GM12878 (cell line): ENCODE measurements at regions not wholly inside any gene's neighbourhood (a gene's known extent, or its start where the extent isn't known, plus 50 kb on each side); places are given as distances from the start of the nearest gene placed in this dataset.

Experiments
- ATAC-seq: fragments of 200-7000 bp; cut with Tn5 transposase; 3 replicates; pipeline ENCODE4 v1.9.1; 2020; ENCODE audit warnings: mild to moderate bottlenecking, moderate library complexity
- BruUV-seq: library from RNA; stranded (reverse); fragments of 400-500 nt; replicated peaks from 2 replicates; lab custom pipeline; 2021; lab: Mats Ljungman, UMichigan
- CTCF ChIA-PET: fragments of 300-600 bp; sonication (Branson Sonifier 250); formaldehyde crosslinking; extraction: SDS; loops from one replicate; lab custom pipeline; 2021; ENCODE audit warnings: inconsistent platforms; lab: Yijun Ruan, JAX
- POLR2A ChIA-PET: fragments of 350-600 bp; formaldehyde crosslinking; extraction: SDS; loops from one replicate; lab custom pipeline; 2021; ENCODE audit warnings: inconsistent platforms; lab: Charles Lee
- RAD21 ChIA-PET: fragments of 300-600 bp; sonication (Branson Sonifier 250); formaldehyde crosslinking; loops from one replicate; lab custom pipeline; 2023; ENCODE audit warnings: antibody characterized with exemption; ENCODE audit not compliant: unreplicated experiment; lab: Charles Lee
- SMC1A ChIA-PET: fragments of 300-600 bp; sonication (Branson Sonifier 250); formaldehyde crosslinking; loops from one replicate; lab custom pipeline; 2023; ENCODE audit not compliant: unreplicated experiment, uncharacterized antibody; lab: Charles Lee
- DNase-seq: peaks from one replicate; pipeline ENCODE4 v3.0.0-alpha.2; 2011; ENCODE audit warnings: low read depth, low spot score
- FAIRE-seq: peaks from 3 replicates; lab custom pipeline; 2011; peaks lifted over from hg19 to GRCh38; lab: Jason Lieb, UNC
- H2AFZ ChIP-seq: 2 replicates; pipeline ENCODE4 v1.6.0; 2011; ENCODE audit warnings: low read depth, low read length, control low read depth; ENCODE audit not compliant: control insufficient read depth
- H3K27ac ChIP-seq: 2 replicates; pipeline ENCODE4 v1.5.1; 2011; ENCODE audit warnings: control low read depth; ENCODE audit not compliant: control insufficient read depth, insufficient read depth
- H3K27me3 ChIP-seq, 2 experiments: replicated peaks in 1 of 2; 2 replicates each; pipeline versions ENCODE4 v1.6.0 to v1.6.1; 2011; ENCODE audit warnings: low read length in 1 of 2; ENCODE audit not compliant: control insufficient read depth in 2 of 2, insufficient read depth in 2 of 2
- H3K36me3 ChIP-seq, 2 experiments: 2 replicates each; pipeline ENCODE4 v1.5.1; 2011; ENCODE audit warnings: low read length in 1 of 2; ENCODE audit not compliant: control insufficient read depth in 2 of 2, insufficient read depth in 2 of 2
- H3K4me1 ChIP-seq: 2 replicates; pipeline ENCODE4 v1.6.1; 2011; ENCODE audit warnings: mild to moderate bottlenecking, low read length, moderate library complexity, mixed read lengths; ENCODE audit not compliant: control insufficient read depth, insufficient read depth
- H3K4me2 ChIP-seq: 2 replicates; pipeline ENCODE4 v1.6.0; 2011; ENCODE audit warnings: control low read depth; ENCODE audit not compliant: control insufficient read depth, insufficient read depth
- H3K4me3 ChIP-seq: fragments of 200-600 bp; sonication (generic); 2 replicates; pipeline ENCODE4 v1.5.1; 2016
- H3K79me2 ChIP-seq: 2 replicates; pipeline ENCODE4 v1.6.0; 2011; ENCODE audit warnings: low read length; ENCODE audit not compliant: control insufficient read depth, insufficient read depth
- H3K9ac ChIP-seq: 2 replicates; pipeline ENCODE4 v1.8.0; 2011; ENCODE audit warnings: low read length, control low read depth, mixed read lengths; ENCODE audit not compliant: control insufficient read depth, insufficient read depth
- H3K9me3 ChIP-seq: replicated peaks from 3 replicates; pipeline ENCODE4 v1.5.1; 2011; ENCODE audit warnings: mild to moderate bottlenecking, low read length; ENCODE audit not compliant: control insufficient read depth, insufficient read depth
- H4K20me1 ChIP-seq: 2 replicates; pipeline ENCODE4 v1.6.0; 2011; ENCODE audit not compliant: control insufficient read depth, insufficient read depth
- BACH1 ChIP-seq: fragments of 450-650 bp; IDR thresholded peaks from 2 replicates; pipeline ENCODE4 v1.6.1; 2017; ENCODE audit warnings: mild to moderate bottlenecking, borderline replicate concordance
- CBFB ChIP-seq: IDR thresholded peaks from 2 replicates; pipeline ENCODE4 v1.6.1; 2016; ENCODE audit warnings: antibody characterized with exemption, low read depth
- CBX3 ChIP-seq: fragments of 200-600 bp; sonication (generic); IDR thresholded peaks from 2 replicates; pipeline ENCODE4 v1.6.1; 2016; ENCODE audit warnings: low read depth, borderline replicate concordance
- CHD4 ChIP-seq: fragments of 200-600 bp; sonication (generic); IDR thresholded peaks from 2 replicates; pipeline ENCODE4 v1.6.1; 2016; ENCODE audit warnings: mild to moderate bottlenecking
- MAX ChIP-seq: IDR thresholded peaks from 2 replicates; pipeline ENCODE4 v1.6.1; 2012; ENCODE audit warnings: low read depth, low read length, improper control_type of control experiment
- MLLT1 ChIP-seq: fragments of 450-650 bp; IDR thresholded peaks from 2 replicates; pipeline ENCODE4 v1.6.1; 2016; ENCODE audit warnings: mild to moderate bottlenecking
- SMAD5 ChIP-seq: IDR thresholded peaks from 2 replicates; pipeline ENCODE4 v1.6.1; 2016; ENCODE audit warnings: antibody characterized with exemption, low read depth
- SUPT20H ChIP-seq: IDR thresholded peaks from 2 replicates; pipeline ENCODE4 v1.6.1; 2011; ENCODE audit warnings: low read depth, mild to moderate bottlenecking, low read length, moderate library complexity, borderline replicate concordance; ENCODE audit not compliant: control insufficient read depth
- ZBTB11 ChIP-seq: fragments of 450-650 bp; formaldehyde crosslinking; IDR thresholded peaks from 2 replicates; pipeline ENCODE4 v1.5.0; 2022; ENCODE audit warnings: mild to moderate bottlenecking, missing genetic modification characterization
- ZNF274 ChIP-seq: IDR thresholded peaks from one replicate; pipeline ENCODE4 v1.8.0; 2011; ENCODE audit not compliant: insufficient read length, insufficient read depth
- WGBS: methylation state at CpG from one replicate; pipeline ENCODE4 v1.1.6; 2016; ENCODE audit warnings: low lambda C conversion rate; ENCODE audit not compliant: insufficient replicate concordance, insufficient coverage; ENCODE audit errors: missing lambda C conversion rate; 5-methylcytosine and 5-hydroxymethylcytosine counted together
- in situ Hi-C: fragments of 300-500 bp; cut with MboI; formaldehyde crosslinking; loops from 9 replicates; pipeline ENCODE4 v1.14.3; 2018; ENCODE audit warnings: mixed read lengths
- intact Hi-C: fragments of 100-400 bp; cut with micrococcal nuclease; formaldehyde crosslinking; loops from one replicate; pipeline ENCODE4 v1.14.2; 2022; ENCODE audit not compliant: unreplicated experiment

GRCh38 chr6:6495851-6496250 is 92.7 kb upstream of the LY86 start:
- no peaks in the 10 kb centered on the region for H3K4me1 ChIP-seq
- DNase-seq: no peak
- H3K9me3 ChIP-seq: no peaks in the 10 kb centered on the region
- no peaks in the 10 kb centered on the region for H4K20me1 ChIP-seq
- H3K36me3 ChIP-seq: peaks cover 0 to 3% of the 10 kb centered on the region in 2 experiments; a peak in 2 of 4 replicates
- H3K4me2 ChIP-seq: no peak overlapping the region
- POLR2A ChIA-PET: no interaction called here
- BruUV-seq: no TSS peak
- no peak overlapping the region for H3K27ac ChIP-seq
- WGBS: 96% methylated on average over 3 of the region's 3 CpGs
- intact Hi-C loops: loop anchor here (2.0 kb wide), 1 partner anchor 439 kb away; no protein-coding TSS in a partner anchor
- no peaks in the 10 kb centered on the region for H3K27me3 ChIP-seq
- no peak for TF ChIP-seq SUPT20H
- TF ChIP-seq ZNF274: no peak
- H3K9ac ChIP-seq: no peak overlapping the region
- no peaks in the 10 kb centered on the region for H3K79me2 ChIP-seq
- H3K4me3 ChIP-seq: no peak overlapping the region
- in situ Hi-C loops: no loop called here
- RAD21 ChIA-PET: interaction anchor here (0.6 to 4.9 kb wide), 15 partner anchors 9 to 437 kb away, joined by 3 to 52 read pairs (median 4); no protein-coding TSS in a partner anchor
- CTCF ChIA-PET: interaction anchor here (0.7 to 4.8 kb wide), 12 partner anchors 8 to 439 kb away, joined by 3 to 60 read pairs (median 6); no protein-coding TSS in a partner anchor
- SMC1A ChIA-PET: interaction anchor here (0.7 to 5.1 kb wide), 27 partner anchors 8 to 439 kb away, joined by 3 to 37 read pairs (median 4); no protein-coding TSS in a partner anchor
- ATAC-seq: no peak
- FAIRE-seq: no peak
- H2AFZ ChIP-seq: no peak overlapping the region

- H3K27ac ChIP-seq: no peak overlapping the region
- no peaks in the 10 kb centered on the region for H3K79me2 ChIP-seq
- H3K36me3 ChIP-seq: peaks cover 0 to 2% of the 10 kb centered on the region in 2 experiments; a peak in 2 of 4 replicates
- DNase-seq (no peak), ATAC-seq (no peak), FAIRE-seq (no peak)
- no peaks in the 10 kb centered on the region for H4K20me1 ChIP-seq
- in situ Hi-C loops (no loop called here), intact Hi-C loops (no loop called here)
- H3K4me3 ChIP-seq: no peak overlapping the region
- ChIA-PET CTCF (interaction anchor here (1.3 to 4.8 kb wide), 4 partner anchors 9 to 440 kb away, joined by 5 to 60 read pairs (median 25); no protein-coding TSS in a partner anchor), RAD21 (interaction anchor here (4.9 kb wide), 1 partner anchor 49 kb away, joined by 52 read pairs; no protein-coding TSS in a partner anchor), SMC1A (interaction anchor here (0.5 to 1.7 kb wide), 5 partner anchors 11 to 766 kb away, joined by 3 to 8 read pairs (median 5); no protein-coding TSS in a partner anchor), POLR2A (no interaction called here)
- no peak overlapping the region for H2AFZ ChIP-seq
- no peaks in the 10 kb centered on the region for H3K27me3 ChIP-seq
- BruUV-seq: no TSS peak
- WGBS: 97% methylated on average over 10 of the region's 10 CpGs
- H3K9ac ChIP-seq: no peak overlapping the region
- H3K4me1 ChIP-seq: no peaks in the 10 kb centered on the region; the same call in 1 of the 2 replicates
- H3K9me3 ChIP-seq: no peaks in the 10 kb centered on the region
- H3K4me2 ChIP-seq: no peak overlapping the region
- TF ChIP-seq MAX (no peak), CBX3 (no peak), MLLT1 (no peak), CBFB (no peak), ZBTB11 (CRISPR knock-in tag) (no peak), BACH1 (no peak), SMAD5 (no peak), CHD4 (no peak)
Observed at GRCh38 chr6:6497541-6497940, 91.0 kb upstream of the LY86 start.
